Thyroid gland (tissue), 4 donors: ENCODE measurements at regions not wholly inside any gene's neighbourhood (a gene's known extent, or its start where the extent isn't known, plus 50 kb on each side); places are given as distances from the start of the nearest gene placed in this dataset.

ENCODE experiments used
- DNase-seq, 2 donors: peaks; one replicate each; pipeline ENCODE4 v3.0.0-alpha.2; 2019
- H3K27ac ChIP-seq, 3 donors: fragments of 200-600 bp; sonication (generic); 1 replicate in 2 of 3; 2 replicates in 1 of 3; pipeline ENCODE4 v1.5.1; 2016 to 2019; ENCODE audit warnings: mild to moderate bottlenecking in 1 of 3, moderate library complexity in 1 of 3
- H3K27me3 ChIP-seq: fragments of 200-600 bp; sonication (generic); one replicate; pipeline ENCODE4 v1.5.1; 2019
- H3K36me3 ChIP-seq, 2 donors: fragments of 200-600 bp; sonication (generic); one replicate each; pipeline ENCODE4 v1.5.1; 2016 to 2019
- H3K4me1 ChIP-seq, 2 donors: fragments of 200-600 bp; sonication (generic); one replicate each; pipeline ENCODE4 v1.5.1; 2017 to 2019
- H3K4me3 ChIP-seq, 3 donors: fragments of 200-600 bp; sonication (generic); replicated peaks in 1 of 3; 1 replicate in 2 of 3; 2 replicates in 1 of 3; pipeline ENCODE4 v1.5.1; 2016; ENCODE audit warnings: mild to moderate bottlenecking in 1 of 3
- H3K9me3 ChIP-seq: fragments of 200-600 bp; sonication (generic); one replicate; pipeline ENCODE4 v1.5.1; 2017
- POLR2A ChIP-seq, 2 donors: fragments of 450-650 bp; IDR thresholded peaks; one replicate each; pipeline ENCODE4 v1.6.1; 2017; ENCODE audit warnings: antibody characterized with exemption in 2 of 2, mild to moderate bottlenecking in 2 of 2, moderate library complexity in 1 of 2
- WGBS, 2 donors: methylation state at CpG; one replicate each; pipeline ENCODE4 v1.1.5; 2017; 5-methylcytosine and 5-hydroxymethylcytosine counted together
- intact Hi-C: fragments of 100-400 bp; cut with DNase I; formaldehyde crosslinking; loops from one replicate; pipeline ENCODE4 v1.15.1; 2023
- TF ChIP-seq, protein P1 (sequence below), 6 experiments: fragments of 200-600 bp in 3 of 6; fragments of 450-650 bp in 3 of 6; sonication (generic) in 3 of 6; IDR thresholded peaks; one replicate each; pipeline ENCODE4 v1.5.1; 2016 to 2019; ENCODE audit warnings: antibody characterized with exemption in 6 of 6, mild to moderate bottlenecking in 2 of 6, inconsistent platforms in 1 of 6, moderate library complexity in 1 of 6

GRCh38 chr16:22763437-22764080 lies 50.4 kb upstream of the HS3ST2 start:
- no peak overlapping the region for H3K4me3 ChIP-seq
- no peaks in the 10 kb centered on the region for H3K9me3 ChIP-seq
- H3K4me1 ChIP-seq: no peaks in the 10 kb centered on the region
- DNase-seq: no peak
- no peaks in the 10 kb centered on the region for H3K36me3 ChIP-seq
- intact Hi-C loops: no loop called here
- no peaks in the 10 kb centered on the region for H3K27me3 ChIP-seq
- no peak for TF ChIP-seq POLR2A (IDR thresholded peaks at IDR 0.05)
- TF ChIP-seq, protein P1, sequence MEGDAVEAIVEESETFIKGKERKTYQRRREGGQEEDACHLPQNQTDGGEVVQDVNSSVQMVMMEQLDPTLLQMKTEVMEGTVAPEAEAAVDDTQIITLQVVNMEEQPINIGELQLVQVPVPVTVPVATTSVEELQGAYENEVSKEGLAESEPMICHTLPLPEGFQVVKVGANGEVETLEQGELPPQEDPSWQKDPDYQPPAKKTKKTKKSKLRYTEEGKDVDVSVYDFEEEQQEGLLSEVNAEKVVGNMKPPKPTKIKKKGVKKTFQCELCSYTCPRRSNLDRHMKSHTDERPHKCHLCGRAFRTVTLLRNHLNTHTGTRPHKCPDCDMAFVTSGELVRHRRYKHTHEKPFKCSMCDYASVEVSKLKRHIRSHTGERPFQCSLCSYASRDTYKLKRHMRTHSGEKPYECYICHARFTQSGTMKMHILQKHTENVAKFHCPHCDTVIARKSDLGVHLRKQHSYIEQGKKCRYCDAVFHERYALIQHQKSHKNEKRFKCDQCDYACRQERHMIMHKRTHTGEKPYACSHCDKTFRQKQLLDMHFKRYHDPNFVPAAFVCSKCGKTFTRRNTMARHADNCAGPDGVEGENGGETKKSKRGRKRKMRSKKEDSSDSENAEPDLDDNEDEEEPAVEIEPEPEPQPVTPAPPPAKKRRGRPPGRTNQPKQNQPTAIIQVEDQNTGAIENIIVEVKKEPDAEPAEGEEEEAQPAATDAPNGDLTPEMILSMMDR (IDR thresholded peaks at IDR 0.05): no peak
- WGBS, 2 donors: 62 to 64% methylated on average over 7 of the region's 7 CpGs
- H3K27ac ChIP-seq: no peak overlapping the region
